ENCODE measurements at regions not wholly inside any gene's neighbourhood (a gene's known extent, or its start where the extent isn't known, plus 50 kb on each side); places are given as distances from the start of the nearest gene placed in this dataset.

DNA sequence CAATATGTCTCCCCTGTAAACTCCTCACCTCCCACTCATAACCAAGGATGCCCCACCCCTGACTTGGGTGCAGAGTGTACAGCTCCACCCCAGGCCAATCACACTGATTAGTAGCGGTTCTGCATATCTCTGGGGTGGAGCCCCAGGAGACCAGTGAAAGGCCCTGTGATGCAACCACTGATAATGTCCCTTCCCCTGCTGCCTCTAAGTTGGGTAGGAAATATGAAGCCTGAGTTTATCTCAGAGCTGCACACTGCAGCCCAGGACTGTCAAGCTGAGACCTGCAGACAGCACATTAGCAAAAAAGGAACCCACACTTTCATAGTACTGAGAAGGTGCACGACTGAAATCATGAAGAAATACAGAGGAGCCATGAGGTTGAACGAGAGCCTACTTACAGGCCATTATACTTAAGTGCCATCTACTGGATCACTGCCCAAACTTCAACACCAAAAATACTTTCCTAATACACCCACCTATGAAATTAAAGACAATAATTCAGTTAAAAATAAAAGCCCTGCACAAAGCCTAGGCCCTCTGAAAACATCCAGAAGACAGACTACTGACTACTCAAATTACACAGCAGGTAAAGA is 455.4 kb upstream of the LRRTM4 start:
- Mint-ChIP-seq H3K4me1 (ENCODE audit: low read depth) (no peaks in the 10 kb centered on the region), H3K27ac (no peak overlapping the region), H3K9me3 (peaks cover 68% of the 10 kb centered on the region), H3K27me3 (ENCODE audit: insufficient read depth) (no peaks in the 10 kb centered on the region), H3K4me3 (no peak overlapping the region), H3K36me3 (ENCODE audit: low read depth) (no peaks in the 10 kb centered on the region)
- DNase-seq, result no peak
- no peak for TF ChIP-seq CTCF (IDR thresholded peaks at IDR 0.05)

- Mint-ChIP-seq H3K9me3 (peaks cover 14% of the 10 kb centered on the region), H3K4me1 (ENCODE audit: low read depth) (no peaks in the 10 kb centered on the region), H3K4me3 (no peak overlapping the region), H3K27me3 (ENCODE audit: insufficient read depth) (no peaks in the 10 kb centered on the region; the same call in 1 of the 2 replicates), H3K36me3 (ENCODE audit: low read depth) (no peaks in the 10 kb centered on the region), H3K27ac (no peak overlapping the region)
- DNase-seq, result no peak
- TF ChIP-seq CTCF (IDR thresholded peaks at IDR 0.05), result no peak
These were observed 473.0 kb upstream of the LRRTM4 start for GRCh38 chr2:77995161-77995560.

- Mint-ChIP-seq H3K4me3 (no peak overlapping the region), H3K27ac (no peak overlapping the region), H3K4me1 (ENCODE audit: low read depth) (no peaks in the 10 kb centered on the region), H3K36me3 (ENCODE audit: low read depth) (no peaks in the 10 kb centered on the region), H3K27me3 (ENCODE audit: insufficient read depth) (no peaks in the 10 kb centered on the region), H3K9me3 (peaks cover 4% of the 10 kb centered on the region)
- TF ChIP-seq CTCF (IDR thresholded peaks at IDR 0.05), result no peak
- DNase-seq, result no peak
These were observed 477.2 kb upstream of the LRRTM4 start for GRCh38 chr2:77999376-77999775.

DNA sequence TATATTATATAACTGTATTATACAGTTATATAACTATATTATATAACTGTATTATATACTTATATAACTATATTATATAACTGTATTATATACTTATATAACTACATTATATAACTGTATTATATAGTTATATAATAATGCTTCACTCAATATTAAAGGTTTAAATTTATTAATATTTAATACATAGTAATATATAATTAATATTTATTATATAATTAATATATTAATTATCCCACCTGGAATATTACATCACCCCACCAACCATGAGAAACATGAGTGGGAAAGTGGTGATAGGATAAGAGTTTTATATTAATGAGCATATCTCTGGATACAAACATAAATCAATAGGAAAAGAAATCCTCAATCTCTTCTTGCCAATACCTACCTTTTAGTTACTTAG is 487.1 kb upstream of the LRRTM4 start:
- H3K9me3 Mint-ChIP-seq, result peaks cover 24% of the 10 kb centered on the region
- no peak overlapping the region for H3K4me3 Mint-ChIP-seq
- H3K4me1 Mint-ChIP-seq (ENCODE audit: low read depth), result no peaks in the 10 kb centered on the region
- no peak for TF ChIP-seq CTCF (IDR thresholded peaks at IDR 0.05)
- no peaks in the 10 kb centered on the region for H3K36me3 Mint-ChIP-seq (ENCODE audit: low read depth)
- H3K27ac Mint-ChIP-seq, result no peak overlapping the region
- no peaks in the 10 kb centered on the region for H3K27me3 Mint-ChIP-seq (ENCODE audit: insufficient read depth)
- DNase-seq, result no peak

DNA sequence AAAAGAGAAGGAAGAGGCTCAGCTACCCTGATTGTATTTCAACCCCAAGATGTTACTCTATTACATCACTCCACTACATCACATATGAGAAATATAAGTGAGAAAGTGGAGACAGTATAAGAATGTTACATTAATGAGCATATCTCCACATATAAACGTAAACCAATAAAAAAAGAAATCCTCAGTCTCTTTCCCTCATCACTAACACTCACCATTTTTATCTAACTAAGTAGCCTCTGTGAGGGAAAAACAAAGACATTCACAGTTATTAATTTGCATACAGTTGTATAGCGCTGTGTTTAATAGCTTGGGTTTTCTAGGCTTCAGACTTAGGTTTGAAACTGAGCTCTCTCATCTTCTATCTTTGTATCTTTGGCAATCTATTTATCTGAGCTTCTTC is 489.1 kb upstream of the LRRTM4 start:
- Mint-ChIP-seq H3K4me3 (no peak overlapping the region), H3K36me3 (ENCODE audit: low read depth) (no peaks in the 10 kb centered on the region), H3K4me1 (ENCODE audit: low read depth) (no peaks in the 10 kb centered on the region), H3K9me3 (peaks cover 22% of the 10 kb centered on the region), H3K27ac (no peak overlapping the region), H3K27me3 (ENCODE audit: insufficient read depth) (no peaks in the 10 kb centered on the region)
- DNase-seq, result no peak
- no peak for TF ChIP-seq CTCF (IDR thresholded peaks at IDR 0.05)

DNA sequence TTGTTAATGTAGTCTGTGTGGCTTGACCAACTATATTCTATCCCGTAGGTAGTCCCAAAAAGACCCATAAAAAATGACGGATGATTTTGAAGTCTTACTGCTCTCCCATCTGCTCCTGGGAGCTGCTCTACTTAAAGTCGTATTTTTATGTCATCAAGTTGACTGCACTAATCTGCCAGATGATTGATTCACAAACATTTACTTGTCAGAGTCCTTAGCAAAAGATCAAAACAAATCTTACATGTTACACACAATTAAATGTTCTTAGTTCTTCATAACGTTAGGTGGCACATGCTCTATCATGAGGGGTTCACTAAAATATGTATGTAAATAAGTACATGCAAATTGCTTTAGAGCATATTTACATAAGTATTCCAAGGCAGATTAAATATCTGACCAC is 498.3 kb upstream of the LRRTM4 start:
- H3K9me3 Mint-ChIP-seq, result peaks cover 34% of the 10 kb centered on the region
- TF ChIP-seq CTCF (IDR thresholded peaks at IDR 0.05), result no peak
- H3K27ac Mint-ChIP-seq, result no peak overlapping the region
- no peaks in the 10 kb centered on the region for H3K27me3 Mint-ChIP-seq (ENCODE audit: insufficient read depth)
- H3K4me3 Mint-ChIP-seq, result no peak overlapping the region
- no peaks in the 10 kb centered on the region for H3K4me1 Mint-ChIP-seq (ENCODE audit: low read depth)
- no peaks in the 10 kb centered on the region for H3K36me3 Mint-ChIP-seq (ENCODE audit: low read depth)
- DNase-seq, result no peak

All from HFFc6 (cell line).